Activated CD8-positive, alpha-beta memory T cell treated with anti-CD3 and anti-CD28 coated beads, Interleukin-2, amount 50 U/mL, for 24 hours (primary cell): ENCODE measurements at regions not wholly inside any gene's neighbourhood (a gene's known extent, or its start where the extent isn't known, plus 50 kb on each side); places are given as distances from the start of the nearest gene placed in this dataset.
"Not testable (repeated sequence)": the region's sequence is repeated elsewhere in the genome, so short reads cannot be mapped to it uniquely, and the experiment has no call there.

ENCODE experiments used
- DNase-seq: peaks from one replicate; pipeline ENCODE4 v3.0.0-alpha.2; 2020; ENCODE audit errors: extremely low read depth

DNA sequence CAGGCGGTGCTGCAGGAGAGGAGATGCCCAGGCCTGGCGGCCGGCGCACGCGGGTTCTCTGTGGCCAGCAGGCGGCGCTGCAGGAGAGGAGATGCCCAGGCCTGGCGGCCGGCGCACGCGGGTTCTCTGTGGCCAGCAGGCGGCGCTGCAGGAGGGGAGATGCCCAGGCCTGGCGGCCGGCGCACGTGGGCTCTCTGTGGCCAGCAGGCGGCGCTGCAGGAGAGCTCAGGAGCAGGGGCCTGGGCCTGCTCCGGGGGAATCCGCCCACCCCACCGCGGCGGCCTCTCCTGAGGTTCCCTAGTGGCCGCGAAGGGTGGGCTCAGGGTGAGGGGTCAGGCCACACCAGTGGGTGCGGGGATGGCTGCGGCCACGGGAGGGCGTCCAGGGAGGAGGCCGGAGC is 75.9 kb downstream of the OR4F16 start:
- not testable (repeated sequence) for DNase-seq

DNA sequence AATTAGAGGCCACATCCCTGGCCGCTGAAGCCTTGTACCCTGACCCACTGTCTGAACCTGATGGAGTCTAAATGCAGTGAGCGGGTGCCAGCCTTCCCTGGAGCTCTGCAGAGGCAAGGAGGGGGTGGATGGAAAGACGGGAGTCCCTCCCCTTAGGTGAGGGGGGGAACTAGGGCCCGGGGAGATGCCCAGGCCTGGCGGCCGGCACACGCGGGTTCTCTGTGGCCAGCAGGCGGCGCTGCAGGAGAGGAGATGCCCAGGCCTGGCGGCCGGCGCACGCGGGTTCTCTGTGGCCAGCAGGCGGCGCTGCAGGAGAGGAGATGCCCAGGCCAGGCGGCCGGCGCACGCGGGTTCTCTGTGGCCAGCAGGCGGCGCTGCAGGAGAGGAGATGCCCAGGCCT is 77.3 kb downstream of the OR4F16 start:
- not testable (repeated sequence) for DNase-seq

DNA sequence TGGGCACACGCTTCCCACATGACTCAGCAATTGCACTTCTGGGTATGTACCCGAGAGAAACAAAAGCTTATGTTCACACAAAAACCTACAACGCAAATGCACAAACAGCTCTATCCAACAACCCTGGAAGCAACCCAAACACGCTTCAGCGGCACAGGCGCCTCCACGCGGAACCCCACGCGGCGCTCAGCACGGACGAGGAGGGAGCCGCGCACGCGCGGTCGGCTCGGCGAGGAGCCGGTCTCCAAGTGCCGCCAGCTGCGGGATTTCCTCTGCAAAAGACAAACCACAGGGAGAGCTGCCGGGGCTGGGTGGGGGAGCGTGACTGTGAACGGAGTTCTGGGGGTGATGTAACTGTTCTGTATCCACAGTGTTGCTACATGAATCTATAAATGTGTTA is 81.2 kb downstream of the OR4F16 start:
- DNase-seq = not testable (repeated sequence)

DNA sequence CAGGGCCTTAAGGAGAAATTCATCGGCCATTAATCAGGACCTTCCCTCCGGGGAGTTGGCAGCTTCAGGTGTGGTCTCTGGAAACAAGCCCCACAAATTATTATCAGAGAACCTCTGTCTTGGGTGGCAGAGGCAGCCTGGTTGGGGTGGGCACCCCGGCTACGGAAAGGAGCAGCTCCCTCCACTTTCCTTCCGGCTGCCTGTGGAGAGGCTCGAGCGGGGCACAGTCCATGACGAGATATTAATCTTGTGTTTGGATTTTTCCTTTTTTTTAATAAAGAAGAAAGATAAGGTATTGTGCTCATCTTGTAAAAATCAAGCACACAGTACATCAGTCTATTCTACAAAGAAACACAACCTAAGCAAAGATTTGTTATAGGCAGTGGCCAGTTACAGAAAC is 98.2 kb downstream of the OR4F16 start:
- DNase-seq = not testable (repeated sequence)

DNA sequence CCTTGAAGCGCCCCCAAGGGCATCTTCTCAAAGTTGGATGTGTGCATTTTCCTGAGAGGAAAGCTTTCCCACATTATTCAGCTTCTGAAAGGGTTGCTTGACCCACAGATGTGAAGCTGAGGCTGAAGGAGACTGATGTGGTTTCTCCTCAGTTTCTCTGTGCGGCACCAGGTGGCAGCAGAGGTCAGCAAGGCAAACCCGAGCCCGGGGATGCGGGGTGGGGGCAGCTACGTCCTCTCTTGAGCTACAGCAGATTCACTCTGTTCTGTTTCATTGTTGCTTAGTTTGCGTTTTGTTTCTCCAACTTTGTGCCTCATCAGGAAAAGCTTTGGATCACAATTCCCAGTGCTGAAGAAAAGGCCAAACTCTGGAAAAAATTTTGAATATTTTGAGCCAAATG is 100.5 kb downstream of the OR4F16 start:
- peak; percentile 25 for DNase-seq
